A673 (cell line): ENCODE measurements at regions not wholly inside any gene's neighbourhood (a gene's known extent, or its start where the extent isn't known, plus 50 kb on each side); places are given as distances from the start of the nearest gene placed in this dataset.

Experiments used
- BruUV-seq: library from RNA; stranded (reverse); fragments of 400-500 nt; replicated peaks from 2 replicates; lab custom pipeline; 2021; lab: Mats Ljungman, UMichigan
- CTCF ChIA-PET: fragments of 300-600 bp; sonication (Branson Sonifier 250); formaldehyde crosslinking; loops from one replicate; lab custom pipeline; 2022; ENCODE audit warnings: antibody characterized with exemption; lab: Charles Lee
- POLR2A ChIA-PET: fragments of 300-600 bp; sonication (Branson Sonifier 250); formaldehyde crosslinking; loops from one replicate; lab custom pipeline; 2022; ENCODE audit warnings: antibody characterized with exemption; ENCODE audit not compliant: low non-redundant PET; lab: Charles Lee
- DNase-seq: peaks from one replicate; pipeline ENCODE4 v3.0.0-alpha.2; 2015; ENCODE audit warnings: low spot score
- H3K27ac ChIP-seq: fragments of 200-600 bp; sonication (generic); 2 replicates; pipeline ENCODE4 v1.5.1; 2016; ENCODE audit warnings: mixed run types, low read depth, mild to moderate bottlenecking, mixed read lengths, antibody characterized with exemption, low read length; ENCODE audit not compliant: poor library complexity, severe bottlenecking
- H3K27me3 ChIP-seq: fragments of 200-600 bp; sonication (generic); replicated peaks from 2 replicates; pipeline ENCODE4 v1.6.1; 2017; ENCODE audit warnings: mixed run types, low read depth, mild to moderate bottlenecking, mixed read lengths, antibody characterized with exemption, low read length; ENCODE audit not compliant: insufficient read depth, poor library complexity
- H3K36me3 ChIP-seq: fragments of 200-600 bp; sonication (generic); 2 replicates; pipeline ENCODE4 v1.6.1; 2016; ENCODE audit warnings: mixed run types, mild to moderate bottlenecking, mixed read lengths, antibody characterized with exemption, low read length; ENCODE audit not compliant: insufficient read depth, poor library complexity, severe bottlenecking
- H3K4me1 ChIP-seq: fragments of 200-600 bp; sonication (generic); 2 replicates; pipeline ENCODE4 v1.6.1; 2017; ENCODE audit warnings: mixed run types, mild to moderate bottlenecking, mixed read lengths, antibody characterized with exemption, low read length; ENCODE audit not compliant: insufficient read depth, poor library complexity, severe bottlenecking
- H3K4me3 ChIP-seq: fragments of 200-600 bp; sonication (generic); 2 replicates; pipeline ENCODE4 v1.5.1; 2016; ENCODE audit warnings: low read depth, mixed run types, mild to moderate bottlenecking, mixed read lengths, low read length; ENCODE audit not compliant: poor library complexity, severe bottlenecking
- H3K9me3 ChIP-seq: fragments of 200-600 bp; sonication (generic); 2 replicates; pipeline ENCODE4 v1.6.1; 2016; ENCODE audit warnings: mixed run types, low read depth, mild to moderate bottlenecking, mixed read lengths, antibody characterized with exemption, low read length; ENCODE audit not compliant: poor library complexity, severe bottlenecking
- CTCF ChIP-seq: fragments of 300-800, 200-600 bp; sonication (generic); conservative IDR thresholded peaks from 2 replicates; pipeline ENCODE4 v1.5.1; 2017; ENCODE audit warnings: low read depth, mild to moderate bottlenecking, antibody characterized with exemption, low read length, moderate library complexity, mixed read lengths
- EZH2 ChIP-seq: fragments of 200-600 bp; sonication (generic); IDR thresholded peaks from 2 replicates; pipeline ENCODE4 v1.6.1; 2017; ENCODE audit warnings: borderline replicate concordance, low read depth, mild to moderate bottlenecking, mixed read lengths, antibody characterized with exemption, low read length; ENCODE audit not compliant: poor library complexity, severe bottlenecking
- intact Hi-C: fragments of 100-400 bp; cut with micrococcal nuclease; formaldehyde crosslinking; loops from one replicate; pipeline ENCODE4 v1.10.0; 2022; ENCODE audit not compliant: unreplicated experiment

GRCh38 chr16:5776876-5777275 lies 679.3 kb upstream of the EEF2KMT start:
- POLR2A ChIA-PET, result no interaction called here
- H3K27ac ChIP-seq, result no peak overlapping the region
- intact Hi-C loops, result no loop called here
- H3K4me3 ChIP-seq, result no peak overlapping the region
- H3K27me3 ChIP-seq, result no peaks in the 10 kb centered on the region
- CTCF ChIA-PET, result no interaction called here
- TF ChIP-seq EZH2, result no peak
- TF ChIP-seq CTCF, result no peak
- no peaks in the 10 kb centered on the region for H3K36me3 ChIP-seq
- no TSS peak for BruUV-seq
- H3K4me1 ChIP-seq, result no peaks in the 10 kb centered on the region
- peaks cover 3% of the 10 kb centered on the region for H3K9me3 ChIP-seq
- DNase-seq, result no peak

GRCh38 chr16:5775916-5776315 lies 678.3 kb upstream of the EEF2KMT start:
- H3K4me1 ChIP-seq, result no peaks in the 10 kb centered on the region
- H3K4me3 ChIP-seq, result no peak overlapping the region
- no peak overlapping the region for H3K27ac ChIP-seq
- H3K9me3 ChIP-seq, result peaks cover 3% of the 10 kb centered on the region
- H3K27me3 ChIP-seq, result no peaks in the 10 kb centered on the region
- no TSS peak for BruUV-seq
- POLR2A ChIA-PET, result no interaction called here
- no peak for DNase-seq
- intact Hi-C loops, result no loop called here
- TF ChIP-seq EZH2, result no peak
- TF ChIP-seq CTCF, result no peak
- CTCF ChIA-PET, result no interaction called here
- H3K36me3 ChIP-seq, result no peaks in the 10 kb centered on the region

GRCh38 chr16:5770118-5770517 lies 672.5 kb upstream of the EEF2KMT start:
- ChIA-PET POLR2A (no interaction called here), CTCF (no interaction called here)
- BruUV-seq, result no TSS peak
- Histone ChIP-seq H3K9me3 (peaks cover 3% of the 10 kb centered on the region), H3K4me1 (no peaks in the 10 kb centered on the region), H3K36me3 (no peaks in the 10 kb centered on the region), H3K4me3 (no peak overlapping the region), H3K27ac (no peak overlapping the region), H3K27me3 (no peaks in the 10 kb centered on the region)
- intact Hi-C loops, result no loop called here
- TF ChIP-seq EZH2 (no peak), CTCF (no peak)
- DNase-seq, result no peak
